H1 (cell line): ENCODE measurements at regions not wholly inside any gene's neighbourhood (a gene's known extent, or its start where the extent isn't known, plus 50 kb on each side); places are given as distances from the start of the nearest gene placed in this dataset.

Source experiments
- CTCF ChIA-PET: fragments of 300-600 bp; sonication (Branson Sonifier 250); formaldehyde crosslinking; loops from one replicate; lab custom pipeline; 2021; ENCODE audit not compliant: partially characterized antibody; lab: Charles Lee
- POLR2A ChIA-PET: fragments of 300-600 bp; sonication (Branson Sonifier 250); formaldehyde crosslinking; loops from one replicate; lab custom pipeline; 2021; ENCODE audit warnings: inconsistent platforms; ENCODE audit not compliant: partially characterized antibody; lab: Charles Lee
- DNase-seq, 2 experiments: peaks; one replicate each; pipeline versions ENCODE4 v3.0.0 to v3.0.0-alpha.2; 2010 to 2022; ENCODE audit warnings: low spot score in 2 of 2, low read depth in 1 of 2, mixed read lengths in 1 of 2
- FAIRE-seq: peaks from 2 replicates; lab custom pipeline; 2011; peaks lifted over from hg19 to GRCh38; lab: Jason Lieb, UNC
- H2AFZ ChIP-seq: 2 replicates; pipeline ENCODE4 v1.8.1; 2012; ENCODE audit warnings: low read length, inconsistent platforms
- H2AK5ac ChIP-seq: 2 replicates; pipeline ENCODE4 v1.6.1; 2013; ENCODE audit warnings: low read depth, low read length
- H2BK120ac ChIP-seq: replicated peaks from 2 replicates; pipeline ENCODE3; 2013; ENCODE audit warnings: low read depth, low read length, inconsistent platforms
- H2BK12ac ChIP-seq: 2 replicates; pipeline ENCODE4 v1.6.1; 2013; ENCODE audit warnings: low read depth, low read length
- H2BK15ac ChIP-seq: 2 replicates; pipeline ENCODE4 v1.6.1; 2013; ENCODE audit warnings: low read length
- H2BK20ac ChIP-seq: 2 replicates; pipeline ENCODE4 v1.6.1; 2013; ENCODE audit warnings: low read length
- H2BK5ac ChIP-seq: 2 replicates; pipeline ENCODE4 v1.6.1; 2013; ENCODE audit warnings: low read depth, low read length
- H3K14ac ChIP-seq: 2 replicates; pipeline ENCODE4 v1.6.1; 2013; ENCODE audit warnings: inconsistent platforms; ENCODE audit not compliant: insufficient read length
- H3K18ac ChIP-seq: 2 replicates; pipeline ENCODE4 v1.6.1; 2013; ENCODE audit warnings: low read length; ENCODE audit errors: extremely low read depth
- H3K23ac ChIP-seq: 2 replicates; pipeline ENCODE4 v1.6.1; 2013; ENCODE audit warnings: inconsistent platforms; ENCODE audit not compliant: insufficient read length
- H3K23me2 ChIP-seq: 2 replicates; pipeline ENCODE4 v1.6.1; 2013; ENCODE audit warnings: low read depth, low read length
- H3K27ac ChIP-seq: 2 replicates; pipeline ENCODE4 v1.6.1; 2011; ENCODE audit warnings: low read depth, low read length, inconsistent platforms
- H3K27me3 ChIP-seq, 4 experiments: replicated peaks in 1 of 4; 1 replicate in 1 of 4; 2 replicates in 3 of 4; pipeline versions ENCODE4 v1.6.1 to v1.8.1; 2011 to 2013; ENCODE audit warnings: low read length in 3 of 4, mild to moderate bottlenecking in 3 of 4, inconsistent platforms in 2 of 4, mixed read lengths in 2 of 4, moderate library complexity in 1 of 4; ENCODE audit not compliant: control insufficient read depth in 3 of 4, insufficient read depth in 3 of 4; ENCODE audit errors: extremely low read depth in 1 of 4
- H3K36me3 ChIP-seq, 4 experiments: 2 replicates each; pipeline versions ENCODE4 v1.6.1 to v1.8.1; 2011 to 2013; ENCODE audit warnings: mild to moderate bottlenecking in 4 of 4, low read length in 3 of 4, moderate library complexity in 2 of 4, control low read depth in 1 of 4, inconsistent platforms in 1 of 4; ENCODE audit not compliant: insufficient read depth in 4 of 4, control insufficient read depth in 2 of 4
- H3K4ac ChIP-seq: replicated peaks from 2 replicates; pipeline ENCODE3; 2013; ENCODE audit warnings: low read length, low read depth, mixed read lengths, inconsistent platforms; ENCODE audit not compliant: insufficient read length
- H3K4me1 ChIP-seq, 4 experiments: replicated peaks in 1 of 4; 1 replicate in 1 of 4; 2 replicates in 3 of 4; pipeline versions ENCODE4 v1.6.1 to v1.8.1; 2011 to 2013; ENCODE audit warnings: low read length in 3 of 4, inconsistent platforms in 2 of 4, mixed read lengths in 1 of 4; ENCODE audit not compliant: insufficient read depth in 4 of 4, control insufficient read depth in 3 of 4
- H3K4me2 ChIP-seq, 2 experiments: 2 replicates each; pipeline versions ENCODE4 v1.6.1 to v1.8.1; 2011 to 2013; ENCODE audit warnings: low read depth in 2 of 2, low read length in 2 of 2, control low read depth in 1 of 2, inconsistent platforms in 1 of 2, mild to moderate bottlenecking in 1 of 2; ENCODE audit not compliant: insufficient read depth in 1 of 2
- H3K4me3 ChIP-seq, 4 experiments: fragments of 200-600, 300-600 bp in 1 of 4; sonication (generic), shearing (Covaris generic), sonication (Bioruptor Twin) in 1 of 4; 2 replicates each; pipeline versions ENCODE4 v1.5.1 to v1.8.1; 2011 to 2016; ENCODE audit warnings: low read length in 4 of 4, low read depth in 3 of 4, control low read depth in 2 of 4, inconsistent platforms in 2 of 4, mild to moderate bottlenecking in 2 of 4, mixed read lengths in 1 of 4, moderate library complexity in 1 of 4; ENCODE audit not compliant: insufficient read depth in 2 of 4; ENCODE audit errors: extremely low read depth in 1 of 4
- H3K56ac ChIP-seq: replicated peaks from 2 replicates; pipeline ENCODE3; 2013; ENCODE audit warnings: low read depth, mild to moderate bottlenecking, mixed read lengths, low read length, inconsistent platforms; ENCODE audit not compliant: insufficient read length
- H3K79me1 ChIP-seq: 2 replicates; pipeline ENCODE4 v1.6.1; 2013; ENCODE audit warnings: low read depth, low read length, control low read depth
- H3K79me2 ChIP-seq, 2 experiments: 2 replicates each; pipeline versions ENCODE4 v1.6.1 to v1.8.1; 2012 to 2013; ENCODE audit warnings: low read length in 2 of 2, mild to moderate bottlenecking in 2 of 2, inconsistent platforms in 1 of 2; ENCODE audit not compliant: insufficient read depth in 2 of 2, control insufficient read depth in 1 of 2
- H3K9ac ChIP-seq, 4 experiments: replicated peaks in 1 of 4; 1 replicate in 1 of 4; 2 replicates in 3 of 4; pipeline versions ENCODE4 v1.6.1 to v1.8.1; 2011 to 2013; ENCODE audit warnings: low read depth in 3 of 4, low read length in 3 of 4, control low read depth in 2 of 4, mild to moderate bottlenecking in 2 of 4, moderate library complexity in 2 of 4, inconsistent platforms in 1 of 4; ENCODE audit errors: extremely low read depth in 1 of 4
- H3K9me3 ChIP-seq, 2 experiments: 2 replicates each; pipeline versions ENCODE4 v1.6.1 to v1.8.1; 2012 to 2013; ENCODE audit warnings: mild to moderate bottlenecking in 2 of 2, moderate library complexity in 2 of 2, control low read depth in 1 of 2, inconsistent platforms in 1 of 2, low read depth in 1 of 2, low read length in 1 of 2, mixed read lengths in 1 of 2; ENCODE audit not compliant: insufficient read depth in 2 of 2
- H4K20me1 ChIP-seq, 2 experiments: replicated peaks in 1 of 2; 2 replicates each; pipeline versions ENCODE3 to v1.8.1; 2011 to 2013; ENCODE audit warnings: inconsistent platforms in 2 of 2, low read length in 2 of 2, mild to moderate bottlenecking in 1 of 2; ENCODE audit not compliant: insufficient read depth in 2 of 2, control insufficient read depth in 1 of 2
- H4K5ac ChIP-seq: 2 replicates; pipeline ENCODE4 v1.6.1; 2013; ENCODE audit warnings: low read length, low read depth, mixed read lengths, inconsistent platforms; ENCODE audit not compliant: insufficient read length
- H4K8ac ChIP-seq: 2 replicates; pipeline ENCODE4 v1.8.0; 2013; ENCODE audit warnings: mild to moderate bottlenecking, moderate library complexity, low read length, inconsistent platforms; ENCODE audit not compliant: insufficient read depth; ENCODE audit errors: extremely low read depth
- H4K91ac ChIP-seq: replicated peaks from 2 replicates; pipeline ENCODE3; 2013; ENCODE audit warnings: low read length, mixed read lengths, inconsistent platforms; ENCODE audit not compliant: insufficient read length
- EGR1 ChIP-seq: IDR thresholded peaks from 2 replicates; pipeline ENCODE4 v1.6.1; 2011; ENCODE audit warnings: low read depth, low read length, borderline replicate concordance
- WGBS, 2 experiments: shearing (Covaris generic) in 1 of 2; methylation state at CpG; one replicate each; pipeline versions ENCODE4 v1.1.6 to v1.1.7; 2013 to 2015; ENCODE audit warnings: low lambda C conversion rate in 2 of 2, mixed read lengths in 2 of 2, inconsistent platforms in 1 of 2, low coverage in 1 of 2, missing lambda C conversion rate in 1 of 2; ENCODE audit not compliant: insufficient replicate concordance in 2 of 2, insufficient coverage in 1 of 2, insufficient read length in 1 of 2; ENCODE audit errors: extremely low coverage in 1 of 2, missing lambda C conversion rate in 1 of 2; 5-methylcytosine and 5-hydroxymethylcytosine counted together

DNA sequence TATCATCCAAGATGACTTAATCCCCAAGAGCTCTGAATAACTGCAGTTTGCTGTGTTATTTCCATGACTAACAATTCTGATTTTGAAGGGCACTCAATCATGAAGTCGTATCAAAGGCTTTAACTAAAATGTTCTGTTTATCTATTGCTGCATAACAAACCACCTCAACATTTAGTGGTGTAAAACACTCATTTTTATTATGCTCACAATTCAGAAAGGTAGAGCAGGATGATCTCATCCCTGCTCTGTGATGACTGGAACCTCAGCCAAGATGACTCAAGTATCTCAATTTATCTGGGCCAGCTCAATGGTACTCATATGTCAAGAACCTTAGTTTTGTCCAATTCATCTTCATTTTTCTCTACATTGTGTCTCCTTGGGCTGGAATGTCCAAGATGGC is 451.1 kb downstream of the PPARGC1A start:
- Histone ChIP-seq H3K4me3 (no peak overlapping the region), H2BK12ac (no peak overlapping the region), H2AFZ (no peak overlapping the region), H3K9me3 (no peaks in the 10 kb centered on the region; a peak in 1 of 4 replicates), H4K5ac (no peak overlapping the region), H3K23ac (no peak overlapping the region), H3K56ac (no peak overlapping the region), H3K79me2 (no peaks in the 10 kb centered on the region), H2BK120ac (no peak overlapping the region), H4K20me1 (no peaks in the 10 kb centered on the region), H3K27me3 (no peaks in the 10 kb centered on the region), H3K4me2 (no peak overlapping the region)
- CTCF ChIA-PET = interaction anchor here (0.6 kb wide), 2 partner anchors 51 to 337 kb away, joined by 3 read pairs; no protein-coding TSS in a partner anchor
- WGBS, 2 experiments = 92% methylated on average over 1 of the region's 1 CpG; no CpG with 5 or more reads in 1 of the 2 experiments
- DNase-seq = no peak
- TF ChIP-seq EGR1 = no peak
- TF ChIP-seq, all 59 proteins: peak for 0
- no peak overlapping the region for H2BK20ac ChIP-seq
- no peak for FAIRE-seq
- H3K79me1 ChIP-seq = no peaks in the 10 kb centered on the region
- no peaks in the 10 kb centered on the region for H3K36me3 ChIP-seq
- H3K27ac ChIP-seq = no peak overlapping the region
- H3K4me1 ChIP-seq = no peaks in the 10 kb centered on the region
- no peaks in the 10 kb centered on the region for H3K23me2 ChIP-seq
- H3K9ac ChIP-seq = no peak overlapping the region
- H2BK5ac ChIP-seq = no peak overlapping the region
- H3K14ac ChIP-seq = no peak overlapping the region
- H2AK5ac ChIP-seq = no peak overlapping the region
- no peak overlapping the region for H4K8ac ChIP-seq
- no peak overlapping the region for H3K18ac ChIP-seq
- H4K91ac ChIP-seq = no peak overlapping the region
- no peak overlapping the region for H2BK15ac ChIP-seq
- no peak overlapping the region for H3K4ac ChIP-seq
- POLR2A ChIA-PET = no interaction called here
